Memory B cell (primary cell): ENCODE measurements at regions not wholly inside any gene's neighbourhood (a gene's known extent, or its start where the extent isn't known, plus 50 kb on each side); places are given as distances from the start of the nearest gene placed in this dataset.

Experiments used
- ATAC-seq: fragments of 150-1000 bp; cut with Tn5 transposase; 2 replicates; pipeline ENCODE4 v1.10.0; 2021; ENCODE audit warnings: low read depth, mild to moderate bottlenecking, moderate library complexity
- DNase-seq, 2 donors: peaks; one replicate each; pipeline ENCODE4 v3.0.0; 2022; ENCODE audit warnings: low spot score in 2 of 2
- H3K27ac Mint-ChIP-seq: one replicate; pipeline ENCODE4 v1.8.0; 2022; ENCODE audit warnings: mild to moderate bottlenecking, moderate library complexity, mixed read lengths
- H3K27me3 Mint-ChIP-seq: one replicate; pipeline ENCODE4 v1.8.0; 2022; ENCODE audit warnings: mixed read lengths
- H3K36me3 Mint-ChIP-seq: one replicate; pipeline ENCODE4 v1.8.0; 2022; ENCODE audit warnings: mild to moderate bottlenecking, mixed read lengths
- H3K4me1 Mint-ChIP-seq: one replicate; pipeline ENCODE4 v1.8.0; 2022; ENCODE audit warnings: mixed read lengths
- H3K4me3 Mint-ChIP-seq: one replicate; pipeline ENCODE4 v1.8.0; 2022; ENCODE audit warnings: mild to moderate bottlenecking, moderate library complexity, mixed read lengths
- H3K9me3 Mint-ChIP-seq: one replicate; pipeline ENCODE4 v1.8.0; 2022; ENCODE audit warnings: mixed read lengths

DNA sequence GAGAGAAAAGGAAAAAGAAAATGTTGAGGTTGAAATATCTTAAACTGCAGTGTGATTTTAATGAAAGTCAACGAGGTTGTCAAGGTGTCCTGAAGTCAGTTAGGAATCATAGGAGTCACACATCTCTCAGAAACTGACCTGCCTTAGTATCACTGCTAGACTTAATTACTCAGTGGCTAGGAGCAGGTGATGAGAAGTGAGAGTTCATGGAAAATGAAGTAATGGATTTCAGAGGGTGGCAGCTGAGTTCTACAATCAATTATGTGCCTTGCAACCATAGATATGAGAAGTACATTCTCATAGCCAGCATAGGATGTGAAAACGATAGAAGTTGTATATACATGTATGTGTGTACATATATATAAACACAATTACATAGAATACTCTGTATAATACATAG, 1269.7 kb downstream of the FSTL5 start:
- H3K27me3 Mint-ChIP-seq, result no peaks in the 10 kb centered on the region
- no peak for DNase-seq
- ATAC-seq, result no peak
- H3K27ac Mint-ChIP-seq, result no peak overlapping the region
- H3K36me3 Mint-ChIP-seq, result no peaks in the 10 kb centered on the region
- H3K4me1 Mint-ChIP-seq, result no peaks in the 10 kb centered on the region
- peaks cover 2% of the 10 kb centered on the region for H3K9me3 Mint-ChIP-seq
- H3K4me3 Mint-ChIP-seq, result no peak overlapping the region

DNA sequence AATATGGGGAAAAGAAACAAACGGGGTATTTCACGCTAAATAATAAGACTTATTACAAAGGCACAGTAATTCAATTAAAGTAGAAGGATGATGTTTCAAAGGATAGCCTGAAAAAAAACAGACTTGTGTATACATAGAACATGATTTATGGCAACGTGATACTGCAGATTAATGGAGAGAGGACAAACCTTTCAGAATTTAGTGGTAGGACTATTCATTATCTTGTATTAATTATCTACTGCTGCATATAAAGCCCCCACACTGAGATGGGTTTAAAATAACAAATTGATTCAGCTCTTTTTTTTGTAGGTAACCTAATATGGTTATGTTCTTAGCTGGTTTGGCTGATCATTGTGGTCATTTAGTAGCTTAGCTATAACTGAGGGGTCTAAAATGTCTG, 1269.0 kb downstream of the FSTL5 start:
- no peak overlapping the region for H3K4me3 Mint-ChIP-seq
- H3K27me3 Mint-ChIP-seq, result no peaks in the 10 kb centered on the region
- H3K4me1 Mint-ChIP-seq, result no peaks in the 10 kb centered on the region
- H3K27ac Mint-ChIP-seq, result no peak overlapping the region
- H3K36me3 Mint-ChIP-seq, result no peaks in the 10 kb centered on the region
- peaks cover 2% of the 10 kb centered on the region for H3K9me3 Mint-ChIP-seq
- no peak for ATAC-seq
- no peak for DNase-seq

DNA sequence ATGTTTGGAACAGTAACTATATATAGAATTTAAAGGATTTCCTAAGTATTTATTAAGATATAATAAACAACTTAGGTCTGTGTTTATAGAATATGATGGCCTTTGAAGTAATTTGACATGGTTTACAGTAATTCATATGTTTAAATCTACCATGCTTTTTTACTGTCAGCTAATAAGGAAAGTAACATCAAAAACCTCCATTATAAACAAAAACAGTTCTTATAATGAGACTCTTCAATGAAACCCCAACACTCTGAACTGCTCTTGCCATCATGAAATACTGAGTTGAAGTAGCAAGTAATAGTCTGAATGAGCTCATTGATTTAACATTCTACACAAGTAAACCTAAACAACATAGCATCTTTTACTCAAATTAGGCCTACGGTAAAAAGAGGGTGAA, 1236.5 kb downstream of the FSTL5 start:
- Mint-ChIP-seq H3K27me3 (no peaks in the 10 kb centered on the region), H3K36me3 (no peaks in the 10 kb centered on the region), H3K4me3 (no peak overlapping the region), H3K27ac (no peak overlapping the region), H3K9me3 (peaks cover 5% of the 10 kb centered on the region), H3K4me1 (no peaks in the 10 kb centered on the region)
- no peak for DNase-seq
- no peak for ATAC-seq

DNA sequence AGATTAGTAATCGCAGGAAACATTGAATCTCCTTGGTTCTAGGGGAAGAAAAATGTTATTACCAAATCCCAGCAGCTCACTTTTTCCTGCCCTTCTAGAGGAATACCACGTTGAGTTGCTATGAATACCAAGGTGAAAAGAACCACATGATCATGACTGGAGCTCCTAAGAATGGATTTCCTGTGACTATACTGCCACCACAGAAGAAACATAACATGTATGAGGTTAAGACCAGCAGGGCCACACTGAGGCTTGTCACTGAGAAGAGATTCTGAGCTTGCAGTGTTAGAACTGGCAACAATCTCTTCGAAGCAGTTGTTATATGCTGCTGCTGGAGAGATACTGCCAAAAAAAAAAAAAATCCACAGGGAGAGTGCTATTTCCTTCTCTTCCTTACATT, 1235.3 kb downstream of the FSTL5 start:
- Mint-ChIP-seq H3K27ac (no peak overlapping the region), H3K27me3 (no peaks in the 10 kb centered on the region), H3K9me3 (peaks cover 5% of the 10 kb centered on the region), H3K4me1 (no peaks in the 10 kb centered on the region), H3K36me3 (no peaks in the 10 kb centered on the region), H3K4me3 (no peak overlapping the region)
- DNase-seq (no peak), ATAC-seq (no peak)

DNA sequence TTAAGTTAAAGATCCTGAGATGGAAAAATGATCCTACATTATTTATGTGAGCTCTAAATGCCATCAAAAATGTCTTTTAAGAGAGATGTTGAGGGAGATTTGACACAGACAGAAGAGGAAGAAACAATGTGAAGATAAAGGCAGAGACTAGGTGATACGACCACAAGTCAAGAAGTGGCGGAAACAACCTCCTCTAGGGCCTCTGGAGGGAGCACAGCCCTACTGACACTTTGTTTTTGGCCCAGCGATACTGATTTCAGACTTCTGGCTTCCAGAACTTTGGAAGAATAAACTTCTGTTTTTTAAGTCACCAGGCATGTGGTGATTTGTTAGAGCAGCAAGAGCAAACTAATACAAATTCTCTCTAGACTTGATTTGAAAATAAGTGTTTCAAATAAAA, 1216.1 kb downstream of the FSTL5 start:
- DNase-seq (no peak), ATAC-seq (no peak)
- no peaks in the 10 kb centered on the region for H3K27me3 Mint-ChIP-seq
- H3K4me1 Mint-ChIP-seq, result no peaks in the 10 kb centered on the region
- no peak overlapping the region for H3K4me3 Mint-ChIP-seq
- H3K36me3 Mint-ChIP-seq, result no peaks in the 10 kb centered on the region
- no peak overlapping the region for H3K27ac Mint-ChIP-seq
- H3K9me3 Mint-ChIP-seq, result peaks cover 4% of the 10 kb centered on the region

DNA sequence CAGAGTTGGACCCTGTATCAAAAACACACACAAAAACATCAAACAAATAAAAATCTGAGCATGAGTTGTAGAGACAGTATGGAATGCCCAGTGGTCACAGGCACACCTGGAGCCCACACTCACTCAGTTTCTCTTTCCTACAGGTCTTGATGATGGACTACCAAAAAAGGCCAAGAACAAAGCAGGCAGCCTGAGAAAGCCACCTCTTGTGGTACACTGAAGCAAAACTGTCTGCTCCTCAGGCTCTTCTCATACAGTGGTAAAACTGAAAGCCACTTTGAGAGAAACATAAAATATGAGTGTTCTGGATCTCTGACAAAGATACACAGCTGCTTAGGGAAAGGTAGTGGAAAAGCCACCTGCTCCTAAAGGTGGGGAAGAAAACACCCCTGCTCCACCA, 1206.9 kb downstream of the FSTL5 start:
- Mint-ChIP-seq H3K4me1 (no peaks in the 10 kb centered on the region), H3K27me3 (no peaks in the 10 kb centered on the region), H3K9me3 (peaks cover 7% of the 10 kb centered on the region), H3K27ac (no peak overlapping the region), H3K36me3 (no peaks in the 10 kb centered on the region), H3K4me3 (no peak overlapping the region)
- ATAC-seq (no peak), DNase-seq (no peak)

DNA sequence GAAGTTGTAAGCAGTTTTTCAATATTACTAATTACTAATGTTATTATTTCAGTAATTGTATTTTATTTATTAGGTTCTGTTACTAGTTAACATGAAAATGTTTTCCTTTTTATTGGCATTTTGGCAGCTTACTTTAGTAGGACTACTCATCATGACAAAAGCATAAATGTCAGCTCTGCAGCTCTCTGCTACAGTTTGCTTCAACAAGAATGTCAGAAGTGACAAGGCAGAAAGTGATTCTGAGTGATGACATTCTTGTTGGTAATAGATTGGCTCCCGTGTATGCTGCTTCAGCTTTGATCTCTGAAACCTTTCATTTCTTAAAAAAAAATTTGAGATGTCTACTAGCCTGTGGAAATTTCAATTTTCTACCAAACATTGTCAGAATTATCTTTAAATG, 1193.9 kb downstream of the FSTL5 start:
- Mint-ChIP-seq H3K9me3 (peaks cover 3% of the 10 kb centered on the region), H3K36me3 (no peaks in the 10 kb centered on the region), H3K27ac (no peak overlapping the region), H3K4me3 (no peak overlapping the region), H3K27me3 (no peaks in the 10 kb centered on the region), H3K4me1 (no peaks in the 10 kb centered on the region)
- no peak for DNase-seq
- no peak for ATAC-seq

DNA sequence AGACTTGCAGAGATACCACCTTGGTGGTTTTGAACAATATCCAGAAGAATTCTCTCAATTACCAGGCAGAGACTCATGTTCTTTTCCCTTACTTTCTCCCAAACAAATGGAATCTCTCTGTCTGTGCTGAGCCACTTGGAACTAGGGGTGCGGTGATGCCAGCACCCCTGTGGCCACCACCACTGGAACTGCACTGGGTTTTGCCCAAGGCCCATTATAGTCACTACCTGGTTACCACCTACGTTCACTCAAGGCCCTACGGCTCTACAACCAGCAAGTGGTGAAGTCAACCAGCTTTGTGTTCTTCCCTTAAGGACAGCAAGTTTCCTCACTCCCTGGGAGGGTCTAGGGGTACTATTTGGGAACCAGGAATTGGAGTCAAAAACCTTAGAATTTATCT, 1183.7 kb downstream of the FSTL5 start:
- ATAC-seq (no peak), DNase-seq (no peak)
- H3K4me1 Mint-ChIP-seq, result no peaks in the 10 kb centered on the region
- H3K9me3 Mint-ChIP-seq, result peaks cover 9% of the 10 kb centered on the region
- no peak overlapping the region for H3K4me3 Mint-ChIP-seq
- H3K36me3 Mint-ChIP-seq, result no peaks in the 10 kb centered on the region
- no peak overlapping the region for H3K27ac Mint-ChIP-seq
- H3K27me3 Mint-ChIP-seq, result no peaks in the 10 kb centered on the region

DNA sequence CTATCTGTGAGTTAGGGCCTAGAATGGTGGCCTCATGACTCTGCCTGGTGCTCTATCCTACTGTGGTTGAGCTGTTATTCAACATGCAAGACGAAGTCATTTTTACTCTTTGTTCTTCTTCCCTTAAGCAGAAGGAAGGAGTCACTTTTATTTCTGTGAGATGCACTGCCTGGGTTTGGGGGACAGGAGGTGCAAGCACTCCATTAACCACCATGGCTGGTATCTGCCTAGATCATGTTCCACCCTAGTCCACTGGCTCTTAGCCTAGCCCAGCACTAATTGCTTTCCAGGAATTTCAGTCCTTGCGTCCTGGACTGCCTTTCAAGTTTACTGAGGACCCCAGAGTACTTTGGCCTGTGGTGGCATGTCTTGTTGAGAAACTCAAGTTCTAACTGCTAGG, 1182.7 kb downstream of the FSTL5 start:
- H3K27ac Mint-ChIP-seq, result no peak overlapping the region
- no peak overlapping the region for H3K4me3 Mint-ChIP-seq
- no peaks in the 10 kb centered on the region for H3K27me3 Mint-ChIP-seq
- H3K9me3 Mint-ChIP-seq, result peaks cover 9% of the 10 kb centered on the region
- ATAC-seq, result no peak
- DNase-seq, result no peak
- H3K4me1 Mint-ChIP-seq, result no peaks in the 10 kb centered on the region
- no peaks in the 10 kb centered on the region for H3K36me3 Mint-ChIP-seq

DNA sequence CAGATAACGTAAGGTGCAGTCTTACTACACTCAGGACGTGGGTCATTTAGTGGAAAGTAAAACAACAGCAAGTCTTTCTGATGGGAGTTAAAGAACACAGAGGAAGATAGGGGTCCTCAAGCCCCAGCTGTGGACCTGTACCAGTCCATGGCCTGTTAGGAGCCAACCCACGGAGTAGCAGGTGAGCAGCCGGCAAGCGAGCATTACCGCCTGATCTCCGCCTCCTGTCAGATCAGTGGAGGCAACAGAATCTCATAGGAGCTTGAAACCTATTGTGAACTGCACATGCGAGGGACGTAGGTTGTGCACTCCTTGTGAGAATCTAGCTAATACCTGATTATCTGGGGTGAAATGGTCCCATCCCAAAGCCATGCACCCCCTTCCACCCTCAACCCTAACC, 1180.8 kb downstream of the FSTL5 start:
- ATAC-seq (no peak), DNase-seq (no peak)
- Mint-ChIP-seq H3K9me3 (peaks cover 9% of the 10 kb centered on the region), H3K4me1 (no peaks in the 10 kb centered on the region), H3K36me3 (no peaks in the 10 kb centered on the region), H3K27me3 (no peaks in the 10 kb centered on the region), H3K4me3 (no peak overlapping the region), H3K27ac (no peak overlapping the region)

DNA sequence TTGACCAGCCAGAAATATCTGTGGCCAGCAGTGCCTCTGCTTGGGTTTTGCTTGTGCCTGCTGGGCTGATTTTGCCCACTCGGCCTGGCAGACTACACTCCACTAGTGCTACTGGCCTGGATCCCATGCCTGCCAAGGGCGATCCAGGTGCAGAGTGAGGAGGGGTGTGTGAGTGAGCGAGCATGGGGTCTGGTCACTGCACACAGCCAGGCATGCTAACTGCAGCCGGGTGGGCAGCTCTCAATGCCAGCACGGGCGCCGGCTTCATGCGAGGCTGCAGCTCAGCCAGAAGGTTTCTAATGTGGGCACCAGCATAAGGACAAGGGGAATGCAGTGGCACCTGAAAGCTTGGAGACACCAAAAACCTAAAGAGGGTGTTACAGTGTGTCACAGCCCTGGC, 1161.4 kb downstream of the FSTL5 start:
- H3K27ac Mint-ChIP-seq, result no peak overlapping the region
- H3K27me3 Mint-ChIP-seq, result no peaks in the 10 kb centered on the region
- no peaks in the 10 kb centered on the region for H3K4me1 Mint-ChIP-seq
- H3K36me3 Mint-ChIP-seq, result no peaks in the 10 kb centered on the region
- DNase-seq (no peak), ATAC-seq (no peak)
- no peak overlapping the region for H3K4me3 Mint-ChIP-seq
- peaks cover 4% of the 10 kb centered on the region for H3K9me3 Mint-ChIP-seq

DNA sequence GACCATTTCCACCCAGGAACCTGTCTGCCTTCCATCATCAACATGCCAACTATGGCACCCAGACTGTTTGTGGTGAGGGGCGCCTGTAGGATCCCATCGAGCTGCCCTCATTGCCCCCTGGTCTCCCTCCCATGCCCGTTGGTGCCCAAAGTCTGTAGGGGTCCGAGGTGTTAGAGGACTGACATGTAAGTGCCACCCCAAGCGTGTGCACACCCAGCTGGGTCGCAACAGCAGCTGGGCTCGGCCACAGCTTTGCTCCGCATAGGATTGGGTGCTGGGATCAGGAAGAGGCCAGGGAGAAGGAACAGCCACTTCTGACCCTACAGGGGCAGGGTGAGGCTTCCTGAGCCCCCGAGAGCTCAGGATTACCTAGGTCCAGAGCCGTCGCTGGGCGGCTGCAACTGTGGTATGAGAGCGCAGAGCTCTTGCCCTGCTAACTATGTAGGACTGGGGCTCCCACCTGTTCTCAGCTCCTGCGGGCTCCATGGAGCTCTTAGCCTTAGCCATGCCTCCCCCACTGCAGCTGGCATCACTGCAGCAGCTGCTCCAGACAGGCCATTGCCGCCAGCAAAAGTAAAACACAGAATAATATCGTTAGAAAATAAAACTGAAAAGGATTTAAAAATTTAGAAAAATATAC, 1160.3 kb downstream of the FSTL5 start:
- Mint-ChIP-seq H3K36me3 (no peaks in the 10 kb centered on the region), H3K9me3 (peaks cover 4% of the 10 kb centered on the region), H3K27me3 (no peaks in the 10 kb centered on the region), H3K4me1 (no peaks in the 10 kb centered on the region), H3K27ac (no peak overlapping the region), H3K4me3 (no peak overlapping the region)
- ATAC-seq (no peak), DNase-seq (no peak)

DNA sequence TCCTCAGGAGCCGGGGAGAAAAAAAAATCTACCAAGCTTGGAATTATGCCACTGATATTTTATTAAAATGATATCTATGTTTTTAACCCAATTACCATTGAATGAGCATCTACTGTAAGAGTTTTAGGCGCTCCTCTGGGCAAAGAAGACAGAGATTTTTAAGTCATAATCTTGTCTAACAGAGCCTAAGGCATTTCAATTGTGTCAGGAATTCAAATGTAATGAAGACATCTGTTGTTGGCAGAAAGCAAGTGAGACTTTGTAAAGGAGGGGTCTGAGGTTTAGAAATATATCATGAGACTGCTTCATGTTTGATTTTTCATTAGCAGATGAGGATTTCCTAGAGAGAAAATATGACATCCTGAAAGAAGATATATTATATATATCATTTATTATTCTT, 1158.1 kb downstream of the FSTL5 start:
- Mint-ChIP-seq H3K4me3 (no peak overlapping the region), H3K4me1 (no peaks in the 10 kb centered on the region), H3K27me3 (no peaks in the 10 kb centered on the region), H3K36me3 (no peaks in the 10 kb centered on the region), H3K9me3 (peaks cover 4% of the 10 kb centered on the region), H3K27ac (no peak overlapping the region)
- DNase-seq (no peak), ATAC-seq (no peak)

DNA sequence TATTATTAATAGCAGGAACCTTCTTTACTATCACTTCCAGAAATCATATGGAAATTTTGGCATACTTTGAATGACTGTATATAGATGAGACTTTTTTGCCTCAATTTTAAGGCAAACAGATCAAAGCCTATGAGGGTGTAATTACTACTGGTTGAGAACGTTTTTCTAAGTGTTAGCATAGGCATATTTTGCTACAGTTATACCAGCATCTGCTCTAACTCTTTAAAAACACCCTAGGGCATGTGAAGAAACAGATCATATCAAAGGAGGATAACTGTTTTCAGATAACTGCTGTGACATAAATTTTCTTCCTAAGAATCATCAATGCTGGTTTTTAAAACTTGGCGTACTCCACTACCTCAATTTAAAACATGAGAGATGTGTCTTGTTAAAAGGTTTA, 1155.3 kb downstream of the FSTL5 start:
- H3K27ac Mint-ChIP-seq, result no peak overlapping the region
- H3K9me3 Mint-ChIP-seq, result peaks cover 1% of the 10 kb centered on the region
- H3K4me1 Mint-ChIP-seq, result no peaks in the 10 kb centered on the region
- no peak overlapping the region for H3K4me3 Mint-ChIP-seq
- no peaks in the 10 kb centered on the region for H3K36me3 Mint-ChIP-seq
- no peak for ATAC-seq
- no peak for DNase-seq
- H3K27me3 Mint-ChIP-seq, result no peaks in the 10 kb centered on the region

DNA sequence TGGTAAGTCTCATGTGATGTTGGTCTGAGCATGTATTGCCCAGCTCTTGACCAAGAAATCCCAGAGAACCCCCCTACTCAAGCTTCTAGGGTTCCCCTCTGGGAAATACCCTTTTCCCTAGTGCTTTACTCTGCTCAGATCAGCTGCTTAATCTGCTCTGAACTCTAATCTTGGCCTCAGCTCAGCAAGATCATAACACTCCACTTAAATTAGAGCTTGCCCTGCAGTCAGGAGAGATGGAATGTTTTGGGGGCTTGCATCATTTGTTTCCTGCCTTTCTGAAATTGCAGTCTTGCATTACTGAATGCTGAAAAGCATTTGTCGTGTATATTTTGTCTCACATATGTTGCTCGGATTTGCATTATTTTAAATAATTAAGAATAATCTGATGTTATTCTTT, 1153.6 kb downstream of the FSTL5 start:
- no peaks in the 10 kb centered on the region for H3K9me3 Mint-ChIP-seq
- H3K27me3 Mint-ChIP-seq, result no peaks in the 10 kb centered on the region
- no peak overlapping the region for H3K4me3 Mint-ChIP-seq
- no peaks in the 10 kb centered on the region for H3K4me1 Mint-ChIP-seq
- no peak for DNase-seq
- ATAC-seq, result no peak
- H3K27ac Mint-ChIP-seq, result no peak overlapping the region
- no peaks in the 10 kb centered on the region for H3K36me3 Mint-ChIP-seq
